ENCODE measurements at regions not wholly inside any gene's neighbourhood (a gene's known extent, or its start where the extent isn't known, plus 50 kb on each side); places are given as distances from the start of the nearest gene placed in this dataset.

GRCh38 chr22:47837703-47838102, 1075.3 kb downstream of the TBC1D22A start:
- peak; percentile 32 for DNase-seq

- no peak for DNase-seq
Observed at GRCh38 chr22:47836957-47837356, 1074.5 kb downstream of the TBC1D22A start.

GRCh38 chr22:47835726-47836125, 1073.3 kb downstream of the TBC1D22A start:
- no peak for DNase-seq

GRCh38 chr22:47826016-47826415, 1063.6 kb downstream of the TBC1D22A start:
- DNase-seq: no peak

GRCh38 chr22:47822422-47822821, 1060.0 kb downstream of the TBC1D22A start:
- DNase-seq: no peak

GRCh38 chr22:47818496-47818895, 1056.0 kb downstream of the TBC1D22A start:
- DNase-seq: no peak

GRCh38 chr22:47817380-47817779, 1054.9 kb downstream of the TBC1D22A start:
- no peak for DNase-seq

- DNase-seq: no peak
Observed at GRCh38 chr22:47816863-47817210, 1054.4 kb downstream of the TBC1D22A start.

GRCh38 chr22:47816121-47816862, 1053.8 kb downstream of the TBC1D22A start:
- no peak for DNase-seq

GRCh38 chr22:47814474-47814873, 1052.0 kb downstream of the TBC1D22A start:
- DNase-seq: no peak

GRCh38 chr22:47813661-47814060, 1051.2 kb downstream of the TBC1D22A start:
- DNase-seq: no peak

GRCh38 chr22:47811971-47812370, 1049.5 kb downstream of the TBC1D22A start:
- DNase-seq: no peak

GRCh38 chr22:47810505-47811500, 1048.4 kb downstream of the TBC1D22A start:
- no peak for DNase-seq

GRCh38 chr22:47808886-47809620, 1046.6 kb downstream of the TBC1D22A start:
- DNase-seq: no peak

GRCh38 chr22:47808236-47808635, 1045.8 kb downstream of the TBC1D22A start:
- no peak for DNase-seq

GRCh38 chr22:47807506-47807905, 1045.1 kb downstream of the TBC1D22A start:
- DNase-seq: no peak

- no peak for DNase-seq
Observed at GRCh38 chr22:47806894-47807293, 1044.4 kb downstream of the TBC1D22A start.

- no peak for DNase-seq
Observed at GRCh38 chr22:47805394-47805935, 1043.0 kb downstream of the TBC1D22A start.

- no peak for DNase-seq
Observed at GRCh38 chr22:47804281-47804680, 1041.8 kb downstream of the TBC1D22A start.

- no peak for DNase-seq
Observed at GRCh38 chr22:47802421-47802820, 1040.0 kb downstream of the TBC1D22A start.

- no peak for DNase-seq
Observed at GRCh38 chr22:47801541-47802245, 1039.2 kb downstream of the TBC1D22A start.

GRCh38 chr22:47798229-47798628, 1035.8 kb downstream of the TBC1D22A start:
- no peak for DNase-seq

Measured in activated CD4-positive, alpha-beta T cell treated with anti-CD3 and anti-CD28 coated beads, Interleukin-2, amount 50 U/mL, for 16 hours (primary cell).